ENCODE measurements at regions not wholly inside any gene's neighbourhood (a gene's known extent, or its start where the extent isn't known, plus 50 kb on each side); places are given as distances from the start of the nearest gene placed in this dataset.

- DNase-seq, result no peak
Measured at GRCh38 chr9:16171911-16172310, 619.1 kb downstream of the CCDC171 start.

GRCh38 chr9:16172796-16173195 is 620.0 kb downstream of the CCDC171 start:
- DNase-seq, result no peak

GRCh38 chr9:16174915-16175314 is 622.1 kb downstream of the CCDC171 start:
- DNase-seq, result no peak

GRCh38 chr9:16175461-16175860 is 622.6 kb downstream of the CCDC171 start:
- no peak for DNase-seq

- DNase-seq, result no peak
Measured at GRCh38 chr9:16178294-16178693, 625.5 kb downstream of the CCDC171 start.

GRCh38 chr9:16179566-16179965 is 626.7 kb downstream of the CCDC171 start:
- no peak for DNase-seq

GRCh38 chr9:16180091-16180490 is 627.2 kb downstream of the CCDC171 start:
- no peak for DNase-seq

- DNase-seq, result no peak
Measured at GRCh38 chr9:16180546-16180945, 627.7 kb downstream of the CCDC171 start.

- DNase-seq, result no peak
Measured at GRCh38 chr9:16181539-16181938, 628.7 kb downstream of the CCDC171 start.

GRCh38 chr9:16182784-16183183 is 629.9 kb downstream of the CCDC171 start:
- no peak for DNase-seq

GRCh38 chr9:16184964-16185646 is 632.3 kb downstream of the CCDC171 start:
- DNase-seq, result peak; percentile 11

- no peak for DNase-seq
Measured at GRCh38 chr9:16191191-16191590, 638.3 kb downstream of the CCDC171 start.

GRCh38 chr9:16191691-16192402 is 639.0 kb downstream of the CCDC171 start:
- peak; percentile 13 for DNase-seq

GRCh38 chr9:16192403-16193017 is 639.7 kb downstream of the CCDC171 start:
- DNase-seq, result no peak

- DNase-seq, result no peak
Measured at GRCh38 chr9:16193066-16193465, 640.2 kb downstream of the CCDC171 start.

GRCh38 chr9:16196206-16196605 is 643.4 kb downstream of the CCDC171 start:
- DNase-seq, result no peak

- DNase-seq, result no peak
Measured at GRCh38 chr9:16197578-16198370, 644.9 kb downstream of the CCDC171 start.

- no peak for DNase-seq
Measured at GRCh38 chr9:16198996-16199395, 646.2 kb downstream of the CCDC171 start.

- DNase-seq, result no peak
Measured at GRCh38 chr9:16202221-16202620, 649.4 kb downstream of the CCDC171 start.

GRCh38 chr9:16202914-16203728 is 650.3 kb downstream of the CCDC171 start:
- no peak for DNase-seq

GRCh38 chr9:16203729-16204573 is 651.1 kb downstream of the CCDC171 start:
- no peak for DNase-seq

Data from MV-4-11 (cell line).